Neural crest cell (in vitro differentiated cells): ENCODE measurements at regions not wholly inside any gene's neighbourhood (a gene's known extent, or its start where the extent isn't known, plus 50 kb on each side); places are given as distances from the start of the nearest gene placed in this dataset.
A peak's percentile ranks its signal among the peaks of the same experiment; 100 is the strongest.

Experiments
- DNase-seq: peaks from one replicate; pipeline ENCODE4 v3.0.0; 2021; ENCODE audit warnings: low read depth, mixed read lengths, low spot score
- H3K27ac Mint-ChIP-seq: one replicate; pipeline ENCODE4 v1.8.0; 2021; ENCODE audit warnings: mild to moderate bottlenecking, mixed read lengths; ENCODE audit not compliant: unreplicated experiment
- H3K27me3 Mint-ChIP-seq: 2 replicates; pipeline ENCODE4 v1.8.0; 2021; ENCODE audit warnings: low read depth, mild to moderate bottlenecking, mixed read lengths
- H3K36me3 Mint-ChIP-seq: 2 replicates; pipeline ENCODE4 v1.8.0; 2021; ENCODE audit warnings: low read depth, mild to moderate bottlenecking, mixed read lengths
- H3K4me1 Mint-ChIP-seq: 2 replicates; pipeline ENCODE4 v1.8.0; 2021; ENCODE audit warnings: mixed read lengths
- H3K4me3 Mint-ChIP-seq: one replicate; pipeline ENCODE4 v1.8.0; 2021; ENCODE audit warnings: mild to moderate bottlenecking, mixed read lengths
- H3K9me3 Mint-ChIP-seq: 2 replicates; pipeline ENCODE4 v1.8.0; 2021; ENCODE audit warnings: mixed read lengths
- TF ChIP-seq, protein P1 (sequence below): fragments of 200-600 bp; sonication (generic); conservative IDR thresholded peaks from 2 replicates; pipeline ENCODE4 v1.5.0; 2021; ENCODE audit warnings: antibody characterized with exemption, mild to moderate bottlenecking

DNA sequence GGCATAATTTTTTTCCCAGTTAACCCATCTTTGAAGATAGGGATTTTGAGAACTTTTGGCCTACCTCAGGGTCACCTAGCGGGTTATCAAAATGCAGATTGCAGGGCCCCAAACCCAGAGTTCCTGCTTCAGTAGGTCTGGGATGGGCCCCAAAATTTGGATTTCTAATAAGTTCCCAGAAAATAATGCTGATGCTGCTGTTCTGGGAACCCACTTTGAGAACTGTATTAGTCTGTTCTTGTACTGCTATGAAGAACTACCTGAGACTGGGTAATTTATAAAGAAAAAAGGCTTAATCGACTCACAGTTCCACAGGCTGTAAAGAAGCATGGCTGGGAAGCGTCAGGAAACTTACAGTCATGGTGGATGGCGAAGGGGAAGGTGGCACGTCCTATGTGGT, 182.2 kb upstream of the DMRT1 start:
- Mint-ChIP-seq H3K36me3 (peaks cover 2% of the 10 kb centered on the region), H3K4me3 (no peak overlapping the region), H3K4me1 (peaks cover 13% of the 10 kb centered on the region), H3K9me3 (peaks cover 4% of the 10 kb centered on the region), H3K27me3 (no peaks in the 10 kb centered on the region), H3K27ac (no peak overlapping the region)
- TF ChIP-seq, protein P1, sequence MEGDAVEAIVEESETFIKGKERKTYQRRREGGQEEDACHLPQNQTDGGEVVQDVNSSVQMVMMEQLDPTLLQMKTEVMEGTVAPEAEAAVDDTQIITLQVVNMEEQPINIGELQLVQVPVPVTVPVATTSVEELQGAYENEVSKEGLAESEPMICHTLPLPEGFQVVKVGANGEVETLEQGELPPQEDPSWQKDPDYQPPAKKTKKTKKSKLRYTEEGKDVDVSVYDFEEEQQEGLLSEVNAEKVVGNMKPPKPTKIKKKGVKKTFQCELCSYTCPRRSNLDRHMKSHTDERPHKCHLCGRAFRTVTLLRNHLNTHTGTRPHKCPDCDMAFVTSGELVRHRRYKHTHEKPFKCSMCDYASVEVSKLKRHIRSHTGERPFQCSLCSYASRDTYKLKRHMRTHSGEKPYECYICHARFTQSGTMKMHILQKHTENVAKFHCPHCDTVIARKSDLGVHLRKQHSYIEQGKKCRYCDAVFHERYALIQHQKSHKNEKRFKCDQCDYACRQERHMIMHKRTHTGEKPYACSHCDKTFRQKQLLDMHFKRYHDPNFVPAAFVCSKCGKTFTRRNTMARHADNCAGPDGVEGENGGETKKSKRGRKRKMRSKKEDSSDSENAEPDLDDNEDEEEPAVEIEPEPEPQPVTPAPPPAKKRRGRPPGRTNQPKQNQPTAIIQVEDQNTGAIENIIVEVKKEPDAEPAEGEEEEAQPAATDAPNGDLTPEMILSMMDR = no peak
- DNase-seq = no peak

DNA sequence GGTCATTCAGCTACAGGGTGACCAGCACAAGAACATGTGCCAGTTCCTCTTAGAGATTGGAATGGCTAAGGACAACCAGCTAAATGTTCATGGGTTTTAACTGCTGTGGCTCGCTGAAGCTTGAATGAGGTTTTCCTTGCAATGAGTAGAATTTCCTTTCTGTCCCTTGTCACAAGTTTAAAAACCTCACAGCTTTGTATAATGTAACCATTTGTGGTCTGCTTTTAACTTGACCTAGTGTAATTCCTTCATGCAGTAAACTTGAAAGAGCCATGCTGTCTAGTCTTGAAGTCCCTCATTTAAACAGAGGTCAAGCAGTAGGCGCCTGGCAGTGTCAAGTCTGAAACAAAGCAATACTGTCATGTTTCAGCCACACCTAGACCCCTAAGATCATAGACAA, 181.3 kb upstream of the DMRT1 start:
- TF ChIP-seq, protein P1 = no peak
- no peak for DNase-seq
- no peaks in the 10 kb centered on the region for H3K27me3 Mint-ChIP-seq
- H3K4me3 Mint-ChIP-seq = no peak overlapping the region
- H3K36me3 Mint-ChIP-seq = peaks cover 5% of the 10 kb centered on the region
- H3K4me1 Mint-ChIP-seq = peaks cover 13% of the 10 kb centered on the region
- H3K27ac Mint-ChIP-seq = no peak overlapping the region
- H3K9me3 Mint-ChIP-seq = peaks cover 4% of the 10 kb centered on the region

DNA sequence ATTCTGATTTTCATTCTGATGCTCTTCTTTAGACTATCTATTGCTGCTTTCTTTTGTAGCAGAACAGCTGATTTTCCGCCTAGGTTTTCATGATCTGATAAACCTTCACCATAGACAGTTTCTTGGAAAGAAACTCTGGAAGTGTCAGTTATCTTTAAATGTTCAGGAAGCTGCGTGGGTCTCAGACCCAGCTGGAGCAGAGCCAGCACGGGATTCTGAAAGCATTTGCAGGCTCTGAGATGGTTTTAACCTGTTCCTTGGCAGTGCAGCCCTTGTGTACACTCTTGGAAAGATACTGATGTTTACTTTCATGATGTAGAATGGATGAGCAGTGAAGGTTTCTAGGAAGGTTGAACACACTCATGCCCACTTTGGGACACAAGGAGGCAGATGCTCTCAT, 178.0 kb upstream of the DMRT1 start:
- Mint-ChIP-seq H3K4me3 (no peak overlapping the region), H3K36me3 (peaks cover 13% of the 10 kb centered on the region), H3K27me3 (no peaks in the 10 kb centered on the region), H3K27ac (no peak overlapping the region), H3K9me3 (peaks cover 12% of the 10 kb centered on the region), H3K4me1 (peaks cover 6% of the 10 kb centered on the region)
- TF ChIP-seq, protein P1 = no peak
- DNase-seq = no peak

DNA sequence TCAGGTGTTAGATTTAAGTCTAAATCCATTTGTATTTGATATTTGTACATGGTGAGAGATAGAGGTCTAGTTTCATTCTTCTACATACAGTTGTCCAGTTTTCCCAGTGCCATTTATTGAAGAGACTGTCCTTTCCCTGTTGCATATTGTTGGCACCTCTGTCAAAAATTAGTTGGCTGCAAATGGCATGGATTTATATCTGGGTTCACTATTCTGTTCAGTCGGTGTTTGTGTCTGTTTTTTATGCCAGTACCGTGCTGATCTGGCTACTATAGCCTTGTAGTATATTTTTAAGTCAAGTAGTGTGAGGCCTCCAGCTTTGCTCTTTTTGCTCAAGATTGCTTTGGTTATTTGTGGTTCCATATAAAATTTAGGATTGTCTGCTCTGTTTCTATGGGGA, 176.2 kb upstream of the DMRT1 start:
- Mint-ChIP-seq H3K36me3 (peaks cover 21% of the 10 kb centered on the region), H3K27ac (no peak overlapping the region), H3K4me1 (peaks cover 7% of the 10 kb centered on the region), H3K4me3 (no peak overlapping the region), H3K27me3 (no peaks in the 10 kb centered on the region), H3K9me3 (peaks cover 14% of the 10 kb centered on the region)
- DNase-seq = no peak
- TF ChIP-seq, protein P1 = no peak

DNA sequence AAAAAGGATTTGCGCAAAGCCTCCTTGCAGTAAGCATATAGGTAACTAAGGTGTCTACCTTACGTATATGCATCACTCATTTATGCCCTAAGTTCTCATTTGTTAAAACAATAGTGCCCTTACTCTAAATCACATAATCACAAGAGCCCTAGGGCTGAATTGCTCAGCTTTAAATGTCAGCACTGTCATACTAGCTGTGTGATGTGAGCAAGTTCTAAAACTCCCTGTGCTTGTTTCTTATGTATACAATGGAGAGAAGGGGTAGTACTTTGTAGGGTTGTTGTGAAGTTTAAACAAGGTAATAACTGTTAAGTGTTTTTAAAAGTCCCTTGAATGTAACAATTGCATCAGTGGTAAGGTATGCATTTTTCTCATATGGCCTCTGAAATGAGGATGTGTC, 169.5 kb upstream of the DMRT1 start:
- Mint-ChIP-seq H3K27me3 (no peaks in the 10 kb centered on the region), H3K4me1 (peaks cover 50% of the 10 kb centered on the region), H3K27ac (no peak overlapping the region), H3K36me3 (peaks cover 17% of the 10 kb centered on the region), H3K9me3 (peaks cover 11% of the 10 kb centered on the region), H3K4me3 (no peak overlapping the region)
- no peak for DNase-seq
- TF ChIP-seq, protein P1 = no peak

DNA sequence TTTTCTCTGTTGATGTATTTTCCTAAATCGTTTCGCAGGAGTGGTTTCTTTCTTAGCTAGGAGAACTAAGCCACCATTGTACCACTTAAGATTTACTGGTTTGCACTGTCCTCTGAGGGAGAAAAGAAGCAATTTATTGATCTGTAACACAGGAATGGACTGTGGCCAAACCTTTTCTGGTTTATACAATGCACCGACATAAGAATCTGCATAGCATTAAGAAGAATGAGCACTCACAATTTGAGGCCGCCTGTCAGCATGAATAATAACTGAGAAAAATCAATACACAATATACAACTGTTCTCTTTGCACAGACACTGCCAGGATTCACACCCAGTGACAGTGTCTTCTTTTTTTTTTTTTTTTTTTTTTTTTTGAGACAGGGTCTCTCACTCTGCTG, 168.6 kb upstream of the DMRT1 start:
- peaks cover 7% of the 10 kb centered on the region for H3K9me3 Mint-ChIP-seq
- H3K27ac Mint-ChIP-seq = no peak overlapping the region
- peaks cover 13% of the 10 kb centered on the region for H3K36me3 Mint-ChIP-seq
- peak overlapping the region; percentile 44 for H3K4me3 Mint-ChIP-seq
- DNase-seq = no peak
- TF ChIP-seq, protein P1 = no peak
- H3K4me1 Mint-ChIP-seq = peaks cover 58% of the 10 kb centered on the region
- H3K27me3 Mint-ChIP-seq = no peaks in the 10 kb centered on the region
